ENCODE measurements at regions not wholly inside any gene's neighbourhood (a gene's known extent, or its start where the extent isn't known, plus 50 kb on each side); places are given as distances from the start of the nearest gene placed in this dataset.

DNA sequence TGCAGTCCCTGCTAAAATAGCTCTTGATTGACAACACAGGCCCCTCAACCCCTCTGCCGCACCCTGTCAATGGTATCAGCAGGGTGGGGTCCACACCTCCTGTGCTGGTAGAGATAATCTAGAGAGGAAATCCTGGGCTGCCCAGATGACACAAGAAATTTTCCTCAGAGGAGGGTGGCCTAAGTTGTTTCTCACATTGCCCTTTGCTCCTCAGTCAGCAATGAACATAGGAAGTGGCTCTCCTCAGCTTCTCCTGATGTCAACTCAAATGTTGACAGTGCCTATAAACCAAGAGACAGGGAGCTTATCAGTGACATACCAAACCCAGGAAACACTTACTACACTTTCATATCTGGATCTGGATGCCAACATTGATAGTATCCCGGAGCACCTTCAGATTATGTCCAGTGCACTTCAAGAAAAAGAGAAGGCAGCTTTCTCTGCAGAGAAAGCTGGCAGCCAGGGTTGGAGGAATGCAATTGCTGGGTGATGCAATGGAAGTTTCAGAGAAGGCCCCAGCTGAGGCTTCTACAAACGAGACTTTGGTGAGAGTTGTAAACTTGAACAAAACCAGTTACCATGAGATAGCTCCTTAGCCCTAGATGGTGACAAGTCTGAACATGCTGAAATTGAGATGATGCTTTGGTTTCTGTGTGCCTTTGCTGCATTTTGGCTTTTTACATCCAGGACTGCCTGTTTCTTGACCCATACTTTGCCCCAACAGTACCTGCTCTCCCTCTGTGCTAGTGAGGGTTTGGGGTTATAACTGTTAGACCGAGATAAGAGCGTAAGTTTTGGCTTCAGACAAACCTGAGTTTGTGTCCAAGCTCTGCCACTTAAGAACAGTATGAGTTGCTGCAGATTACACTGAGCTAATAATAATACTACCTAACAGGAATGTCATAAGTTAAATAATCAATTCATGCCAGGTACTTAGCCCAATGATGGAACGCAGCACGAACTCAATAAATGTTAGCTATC is 183.5 kb downstream of the NUAK1 start:
- Histone ChIP-seq H3K4me2 (ENCODE audit: extremely low read depth, insufficient read depth, low read length) (no peak overlapping the region), H3K4me3 (replicated peaks in 1 of 4; ENCODE audit: control extremely low read depth in 1 of 4, insufficient read depth in 1 of 4, low read depth in 3 of 4, low read length in 4 of 4) (no peak overlapping the region), H2AFZ (ENCODE audit: low read length) (no peak overlapping the region), H3K4me1 (ENCODE audit: control insufficient read depth, extremely low read depth, insufficient read depth, low read length) (no peaks in the 10 kb centered on the region), H4K20me1 (ENCODE audit: control insufficient read depth, extremely low read depth, insufficient read depth, low read length) (no peaks in the 10 kb centered on the region), H3K79me2 (ENCODE audit: control insufficient read depth, insufficient read depth, low read length) (no peaks in the 10 kb centered on the region), H3K9me3 (ENCODE audit: control insufficient read depth, insufficient read depth, low read depth, low read length) (no peaks in the 10 kb centered on the region), H3K27ac (ENCODE audit: insufficient read depth, low read length) (no peak overlapping the region), H3K36me3 (ENCODE audit: control insufficient read depth, insufficient read depth, low read length) (no peaks in the 10 kb centered on the region), H3K27me3 (ENCODE audit: control insufficient read depth, insufficient read depth, low read length) (no peaks in the 10 kb centered on the region), H3K9ac (ENCODE audit: insufficient read depth, low read length) (no peak overlapping the region)
- peak in 1 of 2 donors; percentile 16 for DNase-seq (ENCODE audit: low read depth in 2 of 2)
- TF ChIP-seq, protein P1, sequence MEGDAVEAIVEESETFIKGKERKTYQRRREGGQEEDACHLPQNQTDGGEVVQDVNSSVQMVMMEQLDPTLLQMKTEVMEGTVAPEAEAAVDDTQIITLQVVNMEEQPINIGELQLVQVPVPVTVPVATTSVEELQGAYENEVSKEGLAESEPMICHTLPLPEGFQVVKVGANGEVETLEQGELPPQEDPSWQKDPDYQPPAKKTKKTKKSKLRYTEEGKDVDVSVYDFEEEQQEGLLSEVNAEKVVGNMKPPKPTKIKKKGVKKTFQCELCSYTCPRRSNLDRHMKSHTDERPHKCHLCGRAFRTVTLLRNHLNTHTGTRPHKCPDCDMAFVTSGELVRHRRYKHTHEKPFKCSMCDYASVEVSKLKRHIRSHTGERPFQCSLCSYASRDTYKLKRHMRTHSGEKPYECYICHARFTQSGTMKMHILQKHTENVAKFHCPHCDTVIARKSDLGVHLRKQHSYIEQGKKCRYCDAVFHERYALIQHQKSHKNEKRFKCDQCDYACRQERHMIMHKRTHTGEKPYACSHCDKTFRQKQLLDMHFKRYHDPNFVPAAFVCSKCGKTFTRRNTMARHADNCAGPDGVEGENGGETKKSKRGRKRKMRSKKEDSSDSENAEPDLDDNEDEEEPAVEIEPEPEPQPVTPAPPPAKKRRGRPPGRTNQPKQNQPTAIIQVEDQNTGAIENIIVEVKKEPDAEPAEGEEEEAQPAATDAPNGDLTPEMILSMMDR (conservative IDR thresholded peaks at IDR 0.05 in 1 of 2, IDR thresholded peaks at IDR 0.05 in 1 of 2; ENCODE audit: low read depth in 1 of 2, low read length in 2 of 2), result no peak
- TF ChIP-seq EZH2 (IDR thresholded peaks at IDR 0.05; ENCODE audit: low read length, missing control alignments), result no peak

DNA sequence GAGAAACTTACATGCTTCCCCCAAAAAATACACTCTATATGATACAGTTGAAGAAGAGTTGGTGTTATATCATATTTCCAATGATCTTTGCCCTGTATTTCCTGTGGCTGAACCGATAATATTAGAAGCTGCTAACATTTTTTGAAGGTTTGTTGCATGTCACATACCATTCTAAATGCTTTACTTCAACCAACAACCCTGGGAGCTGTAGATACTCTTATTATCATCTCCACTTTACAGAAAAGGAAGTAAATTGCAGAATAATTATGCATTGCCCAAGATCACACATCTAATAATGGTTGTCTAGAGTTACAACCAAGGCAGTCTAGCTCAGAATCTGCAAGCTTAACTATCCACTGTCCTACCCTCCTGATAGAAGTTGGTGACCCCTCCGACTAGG is 182.8 kb downstream of the NUAK1 start:
- Histone ChIP-seq H3K4me1 (ENCODE audit: control insufficient read depth, extremely low read depth, insufficient read depth, low read length) (no peaks in the 10 kb centered on the region), H3K27ac (ENCODE audit: insufficient read depth, low read length) (no peak overlapping the region), H3K36me3 (ENCODE audit: control insufficient read depth, insufficient read depth, low read length) (no peaks in the 10 kb centered on the region), H3K4me3 (replicated peaks in 1 of 4; ENCODE audit: control extremely low read depth in 1 of 4, insufficient read depth in 1 of 4, low read depth in 3 of 4, low read length in 4 of 4) (no peak overlapping the region), H2AFZ (ENCODE audit: low read length) (no peak overlapping the region), H4K20me1 (ENCODE audit: control insufficient read depth, extremely low read depth, insufficient read depth, low read length) (no peaks in the 10 kb centered on the region), H3K79me2 (ENCODE audit: control insufficient read depth, insufficient read depth, low read length) (no peaks in the 10 kb centered on the region), H3K27me3 (ENCODE audit: control insufficient read depth, insufficient read depth, low read length) (no peaks in the 10 kb centered on the region), H3K9ac (ENCODE audit: insufficient read depth, low read length) (no peak overlapping the region), H3K4me2 (ENCODE audit: extremely low read depth, insufficient read depth, low read length) (no peak overlapping the region), H3K9me3 (ENCODE audit: control insufficient read depth, insufficient read depth, low read depth, low read length) (no peaks in the 10 kb centered on the region)
- no peak for DNase-seq (ENCODE audit: low read depth in 2 of 2)
- TF ChIP-seq, protein P1 (conservative IDR thresholded peaks at IDR 0.05 in 1 of 2, IDR thresholded peaks at IDR 0.05 in 1 of 2; ENCODE audit: low read depth in 1 of 2, low read length in 2 of 2), result no peak
- TF ChIP-seq EZH2 (IDR thresholded peaks at IDR 0.05; ENCODE audit: low read length, missing control alignments), result no peak

DNA sequence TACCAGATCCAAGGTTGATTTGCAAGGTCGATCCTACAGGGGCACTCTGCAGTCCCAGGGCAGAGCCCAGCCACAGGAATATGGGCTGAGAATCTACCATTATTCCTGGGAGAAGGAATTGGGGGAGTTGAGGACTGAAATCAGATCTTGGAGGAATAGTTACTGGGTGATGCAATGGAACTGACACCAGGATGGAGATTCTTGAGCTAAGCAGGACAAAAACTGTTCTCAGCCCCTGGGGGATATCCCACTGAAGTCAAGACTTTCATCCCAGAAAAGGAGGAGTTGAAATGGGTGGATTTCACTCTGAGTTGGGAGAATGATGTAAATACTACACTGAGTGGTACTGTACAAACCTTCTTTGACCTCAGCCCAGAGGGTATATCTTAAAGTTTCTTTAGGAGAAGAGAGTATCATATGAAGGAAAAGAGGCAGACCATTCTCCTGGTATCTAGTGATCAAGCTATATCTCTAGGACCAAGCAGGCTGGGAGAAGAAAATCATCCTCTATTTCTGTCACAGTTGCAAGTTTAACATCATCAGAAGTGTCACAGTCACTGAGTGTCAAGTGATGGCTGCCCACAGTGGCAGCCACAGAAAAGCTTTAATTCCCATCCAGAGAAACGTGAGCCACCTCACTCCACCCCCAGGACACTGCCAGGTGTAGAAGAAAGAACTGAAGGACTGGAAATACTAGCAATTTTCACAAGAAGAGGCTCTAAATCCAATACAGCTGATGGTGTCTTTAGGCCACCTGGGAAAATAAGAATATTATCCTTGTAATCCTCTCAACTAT is 181.9 kb downstream of the NUAK1 start:
- no peaks in the 10 kb centered on the region for H3K27me3 ChIP-seq (ENCODE audit: control insufficient read depth, insufficient read depth, low read length)
- H3K9ac ChIP-seq (ENCODE audit: insufficient read depth, low read length), result no peak overlapping the region
- no peak for TF ChIP-seq EZH2 (IDR thresholded peaks at IDR 0.05; ENCODE audit: low read length, missing control alignments)
- TF ChIP-seq, protein P1 (conservative IDR thresholded peaks at IDR 0.05 in 1 of 2, IDR thresholded peaks at IDR 0.05 in 1 of 2; ENCODE audit: low read depth in 1 of 2, low read length in 2 of 2), result no peak
- no peak overlapping the region for H2AFZ ChIP-seq (ENCODE audit: low read length)
- H3K4me1 ChIP-seq (ENCODE audit: control insufficient read depth, extremely low read depth, insufficient read depth, low read length), result no peaks in the 10 kb centered on the region
- H4K20me1 ChIP-seq (ENCODE audit: control insufficient read depth, extremely low read depth, insufficient read depth, low read length), result no peaks in the 10 kb centered on the region
- H3K79me2 ChIP-seq (ENCODE audit: control insufficient read depth, insufficient read depth, low read length), result no peaks in the 10 kb centered on the region
- no peaks in the 10 kb centered on the region for H3K36me3 ChIP-seq (ENCODE audit: control insufficient read depth, insufficient read depth, low read length)
- H3K4me3 ChIP-seq (replicated peaks in 1 of 4; ENCODE audit: control extremely low read depth in 1 of 4, insufficient read depth in 1 of 4, low read depth in 3 of 4, low read length in 4 of 4), result no peak overlapping the region
- H3K27ac ChIP-seq (ENCODE audit: insufficient read depth, low read length), result no peak overlapping the region
- no peak overlapping the region for H3K4me2 ChIP-seq (ENCODE audit: extremely low read depth, insufficient read depth, low read length)
- no peaks in the 10 kb centered on the region for H3K9me3 ChIP-seq (ENCODE audit: control insufficient read depth, insufficient read depth, low read depth, low read length)
- no peak for DNase-seq (ENCODE audit: low read depth in 2 of 2)

Data from fibroblast of lung (primary cell).